Thoracic aorta (tissue), 2 donors: ENCODE measurements at regions not wholly inside any gene's neighbourhood (a gene's known extent, or its start where the extent isn't known, plus 50 kb on each side); places are given as distances from the start of the nearest gene placed in this dataset.

Experiments used
- ATAC-seq: fragments of 150-250 bp; one replicate; pipeline ENCODE4 v1.8.0; 2017; ENCODE audit warnings: low read depth; ENCODE audit not compliant: insufficient number of reproducible peaks, low FRiP score
- DNase-seq: peaks from one replicate; pipeline ENCODE4 v3.0.0-alpha.2; 2020; ENCODE audit warnings: low spot score
- H3K27ac ChIP-seq, 2 donors: fragments of 200-600 bp; sonication (generic); 1 replicate in 1 of 2; 2 replicates in 1 of 2; pipeline ENCODE4 v1.5.1; 2016; ENCODE audit warnings: mild to moderate bottlenecking in 2 of 2, moderate library complexity in 2 of 2
- H3K27me3 ChIP-seq: fragments of 200-600 bp; sonication (generic); replicated peaks from 2 replicates; pipeline ENCODE4 v1.6.0; 2016; ENCODE audit warnings: mild to moderate bottlenecking; ENCODE audit not compliant: insufficient read depth
- H3K36me3 ChIP-seq: fragments of 200-600 bp; sonication (generic); one replicate; pipeline ENCODE4 v1.5.1; 2016
- H3K4me1 ChIP-seq, 2 donors: fragments of 200-600 bp; sonication (generic); 1 replicate in 1 of 2; 2 replicates in 1 of 2; pipeline versions ENCODE4 v1.5.1 to v1.6.0; 2016; ENCODE audit warnings: low read depth in 2 of 2, mild to moderate bottlenecking in 1 of 2; ENCODE audit not compliant: control insufficient read depth in 1 of 2
- H3K4me3 ChIP-seq: fragments of 200-600 bp; sonication (generic); 2 replicates; pipeline ENCODE4 v1.5.1; 2016; ENCODE audit warnings: mild to moderate bottlenecking
- H3K9me3 ChIP-seq: fragments of 200-600 bp; sonication (generic); 2 replicates; pipeline ENCODE4 v1.5.1; 2016
- TF ChIP-seq, protein P1 (sequence below): fragments of 200-600 bp; sonication (generic); IDR thresholded peaks from one replicate; pipeline ENCODE4 v1.5.1; 2019; ENCODE audit warnings: antibody characterized with exemption

DNA sequence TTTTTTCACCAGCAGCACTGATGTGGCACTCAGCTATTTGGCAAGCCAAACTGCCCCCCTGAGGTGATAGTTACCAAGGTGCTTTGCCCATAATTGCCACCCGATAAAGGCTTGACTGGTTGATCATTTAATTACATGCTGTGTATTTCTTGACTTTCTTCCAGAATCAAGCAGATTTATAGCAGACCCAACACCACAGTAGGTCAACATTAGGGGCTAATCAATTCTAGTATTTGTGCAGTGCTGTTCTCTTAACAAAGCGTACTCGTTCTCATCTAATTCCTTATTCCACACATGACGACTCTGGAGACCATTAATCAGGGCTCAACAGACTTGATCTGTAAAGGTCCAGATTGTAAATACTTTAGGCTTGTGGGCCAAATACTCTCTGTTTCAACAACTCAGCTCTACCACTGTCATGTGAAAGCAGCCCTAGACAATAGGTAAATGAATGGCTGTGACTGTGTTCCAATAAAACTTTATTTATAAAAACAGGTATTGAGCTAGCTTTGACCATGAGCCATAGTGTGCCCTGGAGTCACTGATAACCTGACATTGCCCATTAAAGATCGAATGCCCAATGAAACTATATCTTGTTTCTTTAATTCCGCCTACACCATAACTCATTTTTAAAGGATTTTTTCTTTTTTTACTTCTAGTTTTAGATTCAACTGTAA lies 119.1 kb upstream of the TMC3 start:
- H3K4me1 ChIP-seq = no peaks in the 10 kb centered on the region

DNA sequence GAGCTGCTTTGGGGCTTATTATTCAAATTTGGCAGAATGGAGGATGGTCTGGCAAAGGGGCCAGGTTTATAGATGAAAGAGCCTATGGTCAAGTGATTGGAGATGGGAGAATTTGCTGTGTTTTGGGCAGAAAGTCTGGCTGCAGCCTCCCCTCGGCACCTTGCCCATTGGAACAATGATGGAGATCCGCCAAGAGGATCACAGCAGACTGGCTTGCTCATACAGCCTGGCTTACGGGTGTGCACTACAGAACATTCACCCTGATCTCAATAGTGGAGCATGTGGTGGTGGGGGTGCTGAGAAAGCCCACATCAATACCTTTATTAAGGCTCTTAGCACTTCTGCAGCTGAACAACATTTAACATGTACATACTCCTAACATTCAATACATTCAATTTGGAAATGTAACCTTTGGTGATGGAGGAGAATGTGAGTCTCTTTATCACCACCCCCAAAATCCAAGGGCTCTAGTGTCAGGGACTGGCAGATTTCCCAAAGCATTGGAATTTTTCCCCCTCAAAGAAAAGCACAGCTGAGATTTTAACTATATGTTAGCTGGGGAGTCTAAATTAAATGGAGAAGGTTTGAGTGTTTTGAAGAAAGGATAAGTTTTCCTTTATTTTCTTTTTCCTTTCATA lies 118.4 kb upstream of the TMC3 start:
- ATAC-seq (no peak), DNase-seq (no peak)
- H3K4me3 ChIP-seq = no peak overlapping the region
- H3K9me3 ChIP-seq = no peaks in the 10 kb centered on the region
- TF ChIP-seq, protein P1, sequence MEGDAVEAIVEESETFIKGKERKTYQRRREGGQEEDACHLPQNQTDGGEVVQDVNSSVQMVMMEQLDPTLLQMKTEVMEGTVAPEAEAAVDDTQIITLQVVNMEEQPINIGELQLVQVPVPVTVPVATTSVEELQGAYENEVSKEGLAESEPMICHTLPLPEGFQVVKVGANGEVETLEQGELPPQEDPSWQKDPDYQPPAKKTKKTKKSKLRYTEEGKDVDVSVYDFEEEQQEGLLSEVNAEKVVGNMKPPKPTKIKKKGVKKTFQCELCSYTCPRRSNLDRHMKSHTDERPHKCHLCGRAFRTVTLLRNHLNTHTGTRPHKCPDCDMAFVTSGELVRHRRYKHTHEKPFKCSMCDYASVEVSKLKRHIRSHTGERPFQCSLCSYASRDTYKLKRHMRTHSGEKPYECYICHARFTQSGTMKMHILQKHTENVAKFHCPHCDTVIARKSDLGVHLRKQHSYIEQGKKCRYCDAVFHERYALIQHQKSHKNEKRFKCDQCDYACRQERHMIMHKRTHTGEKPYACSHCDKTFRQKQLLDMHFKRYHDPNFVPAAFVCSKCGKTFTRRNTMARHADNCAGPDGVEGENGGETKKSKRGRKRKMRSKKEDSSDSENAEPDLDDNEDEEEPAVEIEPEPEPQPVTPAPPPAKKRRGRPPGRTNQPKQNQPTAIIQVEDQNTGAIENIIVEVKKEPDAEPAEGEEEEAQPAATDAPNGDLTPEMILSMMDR = no peak
- no peaks in the 10 kb centered on the region for H3K4me1 ChIP-seq
- no peaks in the 10 kb centered on the region for H3K27me3 ChIP-seq
- H3K36me3 ChIP-seq = no peaks in the 10 kb centered on the region
- H3K27ac ChIP-seq = no peak overlapping the region

More for the DNA sequence above, 119.1 kb upstream of the TMC3 start:
- no peaks in the 10 kb centered on the region for H3K27me3 ChIP-seq
- no peaks in the 10 kb centered on the region for H3K36me3 ChIP-seq
- no peak overlapping the region for H3K27ac ChIP-seq
- no peak overlapping the region for H3K4me3 ChIP-seq
- DNase-seq (no peak), ATAC-seq (no peak)
- H3K9me3 ChIP-seq = no peaks in the 10 kb centered on the region
- TF ChIP-seq, protein P1 = no peak

DNA sequence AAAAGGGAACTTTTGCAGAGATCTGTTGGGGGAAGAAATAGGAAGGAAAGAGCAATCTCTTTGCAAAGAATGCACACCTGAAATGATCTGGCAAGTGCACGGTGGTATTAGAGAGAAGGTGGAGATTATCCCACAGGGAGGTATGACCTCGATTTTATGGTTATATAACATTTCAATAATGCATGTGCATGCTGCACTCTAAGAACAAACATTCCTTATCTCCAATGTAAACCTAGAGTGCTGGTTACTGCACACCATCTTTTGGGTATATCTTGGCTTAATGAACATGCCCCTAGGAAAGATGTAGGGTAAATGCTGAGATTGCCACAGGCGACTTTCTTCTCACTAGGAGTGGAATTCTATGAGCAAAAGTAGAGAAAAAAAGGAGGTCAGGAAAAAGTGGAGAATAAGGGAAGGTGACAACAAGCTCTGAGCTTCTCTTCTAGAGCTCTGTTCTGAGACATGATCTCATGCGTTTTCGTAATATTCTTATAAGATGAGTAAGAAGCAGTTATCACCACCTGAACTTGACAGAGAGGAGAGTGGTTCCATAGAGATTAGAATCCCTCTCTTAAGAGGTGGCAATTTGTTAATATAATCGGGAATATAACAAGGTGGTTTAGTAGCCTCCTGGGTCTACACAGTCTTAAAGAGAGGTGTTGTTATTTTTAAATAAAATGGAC lies 117.5 kb upstream of the TMC3 start:
- TF ChIP-seq, protein P1 = no peak
- ATAC-seq = no peak
- no peak overlapping the region for H3K4me3 ChIP-seq
- no peaks in the 10 kb centered on the region for H3K36me3 ChIP-seq
- H3K27ac ChIP-seq = no peak overlapping the region
- no peaks in the 10 kb centered on the region for H3K27me3 ChIP-seq
- no peak for DNase-seq
- no peaks in the 10 kb centered on the region for H3K9me3 ChIP-seq
- no peaks in the 10 kb centered on the region for H3K4me1 ChIP-seq

DNA sequence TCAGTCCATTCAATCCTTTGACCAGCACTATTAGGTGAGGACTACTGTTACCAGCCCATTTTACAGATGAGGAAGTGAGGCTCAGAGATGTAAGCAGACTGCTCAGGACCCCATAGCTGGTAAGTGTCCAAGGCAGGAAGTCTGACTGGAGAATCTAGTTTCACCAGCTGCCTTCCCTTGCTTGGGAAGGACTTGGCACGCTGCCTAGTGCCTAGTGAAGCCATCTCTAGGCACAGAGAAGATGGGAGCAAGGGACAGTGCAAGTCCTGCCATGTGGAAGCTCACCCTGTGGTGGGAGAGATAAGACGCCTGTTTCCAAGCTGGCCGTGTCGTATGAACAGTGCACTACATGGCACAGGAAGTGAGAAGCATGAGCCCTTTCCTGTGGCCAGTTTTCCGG lies 111.8 kb upstream of the TMC3 start:
- no peaks in the 10 kb centered on the region for H3K9me3 ChIP-seq
- no peak overlapping the region for H3K27ac ChIP-seq
- no peak for ATAC-seq
- no peak overlapping the region for H3K4me3 ChIP-seq
- H3K36me3 ChIP-seq = no peaks in the 10 kb centered on the region
- no peak for DNase-seq
- TF ChIP-seq, protein P1 = no peak
- H3K27me3 ChIP-seq = no peaks in the 10 kb centered on the region
- H3K4me1 ChIP-seq = peaks cover 0 to 8% of the 10 kb centered on the region in 2 donors
